Right lobe of liver (tissue), 4 donors: ENCODE measurements at regions not wholly inside any gene's neighbourhood (a gene's known extent, or its start where the extent isn't known, plus 50 kb on each side); places are given as distances from the start of the nearest gene placed in this dataset.

Experiments used
- CTCF ChIP-seq, 4 donors: fragments of 200-600 bp in 3 of 4; fragments of 450-650 bp in 1 of 4; IDR thresholded peaks; one replicate each; pipeline versions ENCODE4 v1.5.1 to v1.8.0; 2016 to 2022; ENCODE audit warnings: antibody characterized with exemption in 4 of 4, mild to moderate bottlenecking in 2 of 4
- POLR2A ChIP-seq: fragments of 450-650 bp; IDR thresholded peaks from one replicate; pipeline ENCODE4 v1.6.1; 2017; ENCODE audit warnings: antibody characterized with exemption, mild to moderate bottlenecking
- donor health status: DM: no; HTN: no; CAD: no.
- donor health status: DM: no; HTN: no; CAD: no.
- donor health status: DM: no; HTN: yes; CAD: no.

- TF ChIP-seq CTCF (IDR thresholded peaks at IDR 0.05) (no peak), POLR2A (no peak)
Measured at GRCh38 chr7:22613496-22613895, 113.5 kb upstream of the IL6 start.
